Fibroblast of upper back skin (primary cell): ENCODE measurements at regions not wholly inside any gene's neighbourhood (a gene's known extent, or its start where the extent isn't known, plus 50 kb on each side); places are given as distances from the start of the nearest gene placed in this dataset.
A peak's percentile ranks its signal among the peaks of the same experiment; 100 is the strongest.

ENCODE experiments used
- DNase-seq: peaks from one replicate; pipeline ENCODE4 v3.0.0-alpha.2; 2013

- DNase-seq = no peak
Measured at GRCh38 chr10:9745158-9745557, 1272.5 kb upstream of the CELF2 start.

DNA sequence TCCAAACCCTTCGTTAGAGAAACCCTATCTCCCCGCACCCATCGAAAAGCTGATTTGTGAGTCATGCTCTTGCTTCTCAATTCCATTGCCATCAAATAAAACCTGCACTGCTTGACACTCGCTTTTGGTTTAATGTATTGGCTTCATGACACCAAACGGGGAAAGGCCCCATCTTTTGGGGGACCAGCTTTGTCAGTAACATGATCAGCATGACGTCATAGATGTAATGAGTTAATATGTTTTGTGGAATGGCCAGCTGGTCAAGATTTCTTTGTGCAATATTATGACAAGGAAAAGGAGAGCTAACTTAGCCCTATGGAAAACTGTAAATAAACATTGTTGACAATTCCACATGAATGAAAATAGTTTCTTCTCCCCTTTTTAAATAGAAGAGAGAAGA is 1260.5 kb upstream of the CELF2 start:
- no peak for DNase-seq

DNA sequence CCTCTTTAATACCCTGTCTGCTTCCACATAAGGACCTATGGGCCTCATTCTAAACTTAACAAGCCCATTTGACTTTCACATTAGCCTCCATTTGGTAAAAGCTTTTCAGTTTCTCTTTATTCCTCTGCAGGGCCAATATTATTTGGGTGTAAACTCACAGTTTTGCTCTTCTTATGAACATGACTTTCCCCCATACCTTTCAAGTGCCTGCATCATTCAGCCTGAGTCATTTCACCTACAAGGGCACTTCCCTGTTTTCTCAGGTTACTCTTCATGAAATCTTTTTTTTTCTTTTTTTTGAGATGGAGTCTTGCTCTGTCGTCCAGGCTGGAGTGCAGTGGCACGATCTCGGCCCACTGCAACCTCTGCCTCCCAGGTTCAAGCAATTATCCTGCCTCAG is 1258.1 kb upstream of the CELF2 start:
- no peak for DNase-seq

DNA sequence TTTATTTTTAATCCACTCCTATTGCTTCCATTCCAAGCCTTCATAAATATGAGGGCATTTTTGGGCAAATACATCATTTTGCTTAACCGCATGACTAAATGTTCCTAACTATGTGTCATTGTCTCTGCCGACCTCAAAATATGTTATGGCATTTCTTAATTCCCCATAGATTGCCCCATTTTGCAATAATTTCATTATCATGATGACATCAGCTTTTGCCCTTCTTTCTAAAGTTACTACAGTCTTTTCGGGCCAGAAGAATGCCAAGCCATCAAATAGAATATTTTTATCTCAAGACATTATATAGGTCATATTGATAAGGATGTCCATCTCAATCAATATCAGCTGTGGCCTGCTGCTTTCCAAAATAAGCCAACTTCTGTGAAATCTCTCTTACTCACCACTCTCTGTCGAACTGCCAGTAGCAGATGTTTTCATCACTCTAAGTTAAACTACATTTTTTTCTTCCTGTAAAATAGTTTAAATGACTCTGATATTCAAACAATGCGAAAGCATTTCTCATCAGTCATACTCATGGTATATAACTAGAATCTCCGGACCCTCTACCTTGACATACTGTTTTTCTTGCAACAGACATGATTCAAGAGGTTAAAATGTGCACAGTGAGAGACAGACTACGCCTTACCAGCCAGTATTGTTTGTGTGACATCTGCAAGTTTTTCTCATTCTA is 1254.6 kb upstream of the CELF2 start:
- DNase-seq = peak; percentile 97

GRCh38 chr10:9766762-9767161 is 1250.9 kb upstream of the CELF2 start:
- DNase-seq = no peak

DNA sequence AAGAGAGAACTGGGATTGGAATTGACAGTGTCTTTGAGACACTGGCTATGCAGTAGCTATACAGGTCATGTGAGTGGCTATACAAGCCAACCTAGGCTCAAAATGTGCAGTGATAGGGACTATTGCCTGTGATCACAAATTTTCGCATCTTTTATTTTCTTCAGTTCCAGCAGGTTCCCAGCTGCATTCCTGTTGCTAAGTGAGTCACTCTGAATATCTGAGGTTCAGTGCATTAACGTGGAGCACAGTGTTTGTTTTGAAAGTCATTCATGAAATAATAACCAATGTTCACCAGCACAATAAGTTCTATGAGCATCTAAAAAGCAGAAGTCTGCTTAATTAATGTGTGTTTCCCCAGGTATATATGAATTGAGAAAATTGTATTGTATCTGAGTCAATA is 1236.0 kb upstream of the CELF2 start:
- peak; percentile 34 for DNase-seq

DNA sequence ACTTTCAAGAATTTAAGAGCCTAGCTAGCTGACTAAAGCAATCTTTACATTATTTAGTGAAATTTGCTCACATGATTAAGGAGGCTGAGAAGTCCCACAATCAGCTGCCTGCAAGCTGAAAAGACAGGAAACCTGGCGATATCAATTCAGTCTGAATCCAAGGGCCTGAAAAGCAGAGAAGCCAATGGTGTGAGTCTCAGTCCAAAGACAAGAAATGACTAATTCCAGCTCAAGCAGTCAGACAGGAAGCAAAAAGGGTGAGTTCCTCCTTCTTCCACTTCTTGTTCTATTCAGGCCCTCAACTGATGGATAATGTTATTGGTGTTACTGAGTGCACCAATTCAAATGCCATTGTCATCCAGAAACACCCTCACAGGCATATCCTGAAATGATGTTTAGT is 1231.6 kb upstream of the CELF2 start:
- peak; percentile 71 for DNase-seq

GRCh38 chr10:9786576-9786975 is 1231.1 kb upstream of the CELF2 start:
- DNase-seq = peak; percentile 83

DNA sequence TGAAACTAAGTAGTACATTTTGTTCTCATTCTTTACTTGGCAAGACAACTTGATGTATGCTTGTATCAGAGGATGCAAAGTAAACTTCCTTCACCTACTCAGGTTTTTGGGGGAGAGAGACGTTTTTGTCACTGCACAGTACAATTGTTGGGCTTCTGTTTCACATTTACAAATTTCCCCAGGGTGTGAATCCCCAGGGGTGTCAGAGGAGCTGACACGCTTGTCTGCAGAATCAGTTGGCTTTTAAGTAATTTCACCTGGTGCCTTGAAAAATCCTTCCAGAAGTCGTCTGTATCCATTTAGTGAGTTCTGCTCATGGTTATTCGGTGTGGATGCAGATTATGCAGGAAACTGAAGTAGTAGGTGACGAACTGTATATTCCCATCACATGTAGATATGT is 1227.7 kb upstream of the CELF2 start:
- DNase-seq = no peak

GRCh38 chr10:9792181-9792580 is 1225.5 kb upstream of the CELF2 start:
- peak; percentile 56 for DNase-seq

- no peak for DNase-seq
Measured at GRCh38 chr10:9796564-9796963, 1221.1 kb upstream of the CELF2 start.

DNA sequence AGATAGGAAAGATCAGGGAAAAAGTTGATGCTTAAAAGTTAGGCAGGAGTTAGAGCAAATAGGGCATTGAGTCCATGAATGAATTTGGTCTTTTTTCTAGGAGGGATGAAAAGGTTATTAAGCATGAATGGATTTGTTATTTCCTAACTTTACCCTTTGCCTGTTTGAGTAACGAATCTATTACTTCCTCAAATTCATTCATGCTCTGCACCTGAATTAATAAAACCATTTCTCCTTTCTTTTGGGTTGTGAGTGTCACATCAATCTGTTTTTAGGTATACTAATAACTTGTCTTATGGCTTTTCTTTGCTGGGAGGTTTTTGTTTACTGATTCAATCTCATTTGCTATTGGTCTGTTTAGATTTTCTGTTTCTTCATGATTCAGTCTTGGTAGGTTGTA is 1217.7 kb upstream of the CELF2 start:
- DNase-seq = no peak

DNA sequence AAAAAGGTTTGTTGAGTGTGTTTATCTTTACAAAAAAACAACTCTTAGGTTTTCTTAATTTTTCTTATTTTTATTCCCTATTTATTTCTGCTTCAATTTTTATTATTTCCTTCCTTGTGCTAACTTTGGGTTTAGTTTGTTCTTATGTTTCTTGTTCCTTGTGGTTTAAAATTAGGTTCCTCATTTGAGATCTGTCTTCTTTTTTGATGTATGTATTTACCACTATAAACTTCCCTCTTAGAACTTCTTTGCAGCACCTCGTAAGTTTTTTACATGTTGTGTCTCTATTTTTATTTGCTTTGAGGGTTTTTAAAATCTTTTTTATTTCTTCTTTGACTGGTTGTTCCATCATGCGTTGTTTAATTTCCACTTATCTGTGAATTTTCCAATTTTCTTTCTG is 1217.1 kb upstream of the CELF2 start:
- no peak for DNase-seq

- no peak for DNase-seq
Measured at GRCh38 chr10:9807846-9808245, 1209.8 kb upstream of the CELF2 start.

DNA sequence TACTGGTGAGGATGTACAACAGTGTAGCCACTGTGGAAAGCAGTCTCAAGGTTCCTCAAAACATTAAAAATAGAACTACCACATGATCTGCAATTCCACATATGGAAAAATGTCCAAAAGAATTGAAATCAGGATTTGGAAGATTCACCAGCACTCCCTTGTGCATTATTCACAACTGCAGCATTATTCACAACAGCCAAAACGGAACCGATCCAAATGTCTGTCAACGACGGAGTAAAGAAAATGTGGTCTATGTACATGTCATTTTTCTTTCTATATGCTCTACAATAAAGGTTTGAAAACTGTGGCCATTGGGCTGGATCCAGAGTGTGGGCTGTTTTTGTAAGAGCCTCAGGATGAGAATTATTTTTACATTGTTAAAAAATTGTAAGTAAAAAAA is 1206.1 kb upstream of the CELF2 start:
- peak; percentile 67 for DNase-seq

GRCh38 chr10:9814285-9814864 is 1203.3 kb upstream of the CELF2 start:
- DNase-seq = peak; percentile 74

DNA sequence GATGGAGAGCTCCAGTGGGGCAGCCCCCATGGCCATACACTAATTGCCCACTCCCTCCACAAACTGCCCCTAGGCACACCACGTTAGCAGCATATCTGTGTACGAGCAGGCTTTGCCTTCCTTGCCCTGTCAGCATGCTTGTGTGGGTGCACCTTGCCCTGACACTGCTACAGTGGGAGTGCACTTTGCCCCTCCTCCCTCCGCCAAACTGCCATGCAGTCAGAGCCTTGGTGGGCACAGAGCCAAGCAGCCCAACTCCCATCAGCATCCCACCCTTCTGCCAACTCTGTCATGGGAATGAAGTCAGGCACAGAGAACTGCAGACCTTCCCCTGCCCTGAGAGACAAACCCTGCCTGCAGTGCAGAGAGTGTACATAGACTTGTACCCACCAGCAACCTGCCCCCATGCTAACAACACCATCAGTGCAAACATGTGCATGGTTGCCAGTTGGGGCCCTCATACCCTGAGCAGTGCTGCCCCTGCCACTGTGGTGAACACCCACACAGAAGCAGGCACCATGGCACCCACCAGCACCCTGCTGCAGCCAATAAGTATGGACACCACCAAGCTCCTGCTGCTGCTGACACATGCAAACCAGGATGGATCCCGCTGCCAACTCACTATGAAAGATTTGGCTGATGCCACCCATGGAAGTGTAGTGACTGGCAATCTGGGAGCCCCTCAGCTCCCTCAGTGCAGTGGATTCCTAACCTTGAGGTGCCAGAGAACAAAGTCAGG is 1197.7 kb upstream of the CELF2 start:
- DNase-seq = no peak

- peak; percentile 14 for DNase-seq
Measured at GRCh38 chr10:9823268-9823930, 1194.3 kb upstream of the CELF2 start.

DNA sequence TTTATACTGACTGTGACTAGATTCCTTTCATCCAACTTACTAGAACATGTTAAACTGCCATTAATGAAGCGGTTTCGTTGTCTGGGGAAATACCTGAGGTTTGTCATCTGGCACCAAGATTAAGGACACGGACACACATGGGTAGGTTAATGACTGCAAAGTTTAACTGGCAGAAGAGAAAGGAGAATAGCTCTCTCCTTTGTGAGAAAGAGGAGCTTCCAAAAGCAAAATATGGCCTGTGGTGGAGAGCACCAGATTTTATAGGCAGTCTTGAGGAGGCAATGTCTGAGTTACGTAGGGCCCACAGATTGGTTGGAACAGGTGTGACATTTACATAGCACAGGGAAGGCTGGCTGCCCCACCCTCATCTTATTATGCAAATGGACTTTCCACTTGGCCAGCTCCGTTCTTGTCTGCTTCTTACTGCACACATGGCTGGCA is 1193.0 kb upstream of the CELF2 start:
- DNase-seq = no peak

- DNase-seq = no peak
Measured at GRCh38 chr10:9825491-9826018, 1192.1 kb upstream of the CELF2 start.

- no peak for DNase-seq
Measured at GRCh38 chr10:9828110-9828509, 1189.6 kb upstream of the CELF2 start.

- DNase-seq = no peak
Measured at GRCh38 chr10:9833942-9834341, 1183.7 kb upstream of the CELF2 start.

DNA sequence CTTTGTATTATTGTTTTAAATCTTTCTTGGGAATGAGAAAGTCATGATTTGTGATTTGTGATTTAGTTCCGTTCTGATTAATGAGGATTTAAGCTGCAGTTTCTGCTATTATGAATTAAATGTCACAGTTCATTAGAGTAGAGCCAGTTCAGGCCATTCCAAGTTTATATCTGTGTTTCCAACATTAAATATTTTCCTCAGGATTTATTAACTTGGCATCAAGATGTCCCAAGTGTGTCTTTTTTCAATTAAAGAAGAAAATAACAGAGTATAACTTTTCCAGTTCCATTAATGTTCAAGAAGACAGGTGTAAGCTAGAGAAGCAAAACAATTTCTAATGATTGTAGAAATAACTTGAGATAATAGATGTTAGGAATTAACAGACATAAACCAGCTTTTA is 1183.2 kb upstream of the CELF2 start:
- DNase-seq = no peak

GRCh38 chr10:9845075-9845474 is 1172.6 kb upstream of the CELF2 start:
- DNase-seq = no peak
